Gastroesophageal sphincter (tissue), 4 donors: ENCODE measurements at regions not wholly inside any gene's neighbourhood (a gene's known extent, or its start where the extent isn't known, plus 50 kb on each side); places are given as distances from the start of the nearest gene placed in this dataset.

Experiments used
- ATAC-seq: fragments of 150-250 bp; one replicate; pipeline ENCODE4 v1.9.1; 2016; ENCODE audit warnings: mild to moderate bottlenecking, moderate library complexity
- H3K27ac ChIP-seq, 4 donors: fragments of 200-600 bp; sonication (generic) in 3 of 4; 1 replicate in 3 of 4; 2 replicates in 1 of 4; pipeline ENCODE4 v1.5.1; 2016 to 2019
- H3K27me3 ChIP-seq: fragments of 200-600 bp; sonication (generic); one replicate; pipeline ENCODE4 v1.5.1; 2019
- H3K36me3 ChIP-seq, 2 donors: fragments of 200-600 bp; sonication (generic); one replicate each; pipeline ENCODE4 v1.5.1; 2019; ENCODE audit warnings: control low read depth in 1 of 2
- H3K4me1 ChIP-seq, 3 donors: fragments of 200-600 bp; sonication (generic); 1 replicate in 2 of 3; 2 replicates in 1 of 3; pipeline ENCODE4 v1.5.1; 2016 to 2019; ENCODE audit warnings: control low read depth in 2 of 3
- H3K4me3 ChIP-seq, 2 donors: fragments of 200-600 bp; sonication (generic); one replicate each; pipeline ENCODE4 v1.5.1; 2019; ENCODE audit warnings: mild to moderate bottlenecking in 1 of 2, moderate library complexity in 1 of 2
- H3K9me3 ChIP-seq, 3 donors: fragments of 200-600 bp; sonication (generic); one replicate each; pipeline ENCODE4 v1.5.1; 2017 to 2019; ENCODE audit warnings: control low read depth in 2 of 3
- CTCF ChIP-seq, 4 experiments: fragments of 200-600 bp in 2 of 4; fragments of 450-650 bp in 2 of 4; sonication (generic) in 1 of 4; IDR thresholded peaks; one replicate each; pipeline ENCODE4 v1.5.1; 2017 to 2019; ENCODE audit warnings: antibody characterized with exemption in 4 of 4, mild to moderate bottlenecking in 2 of 4, moderate library complexity in 2 of 4
- EP300 ChIP-seq: sonication (generic); formaldehyde crosslinking; IDR thresholded peaks from one replicate; pipeline ENCODE4 v1.6.1; 2017; ENCODE audit warnings: antibody characterized with exemption, mild to moderate bottlenecking
- POLR2A ChIP-seq, 2 donors: fragments of 450-650 bp; IDR thresholded peaks; one replicate each; pipeline ENCODE4 v1.6.1; 2017; ENCODE audit warnings: antibody characterized with exemption in 2 of 2, mild to moderate bottlenecking in 2 of 2, moderate library complexity in 1 of 2
- POLR2AphosphoS5 ChIP-seq: sonication (generic); formaldehyde crosslinking; IDR thresholded peaks from one replicate; pipeline ENCODE4 v1.6.1; 2017; ENCODE audit warnings: antibody characterized with exemption
- WGBS, 2 donors: methylation state at CpG; one replicate each; pipeline ENCODE4 v1.1.5; 2018; ENCODE audit warnings: low coverage in 1 of 2; 5-methylcytosine and 5-hydroxymethylcytosine counted together

- 39 to 55% methylated on average over 5 of the region's 5 CpGs for WGBS, 2 donors
- TF ChIP-seq POLR2A (IDR thresholded peaks at IDR 0.05) (no peak), EP300 (no peak), CTCF (IDR thresholded peaks at IDR 0.05) (no peak), POLR2AphosphoS5 (no peak)
- H3K27ac ChIP-seq, result no peak overlapping the region
- H3K27me3 ChIP-seq, result no peaks in the 10 kb centered on the region
- no peak for ATAC-seq
- no peak overlapping the region for H3K4me3 ChIP-seq
- no peaks in the 10 kb centered on the region for H3K4me1 ChIP-seq
- H3K9me3 ChIP-seq, result no peaks in the 10 kb centered on the region
- no peaks in the 10 kb centered on the region for H3K36me3 ChIP-seq
These were observed 1037.2 kb downstream of the SQOR start for GRCh38 chr15:46672041-46672440.

GRCh38 chr15:46676233-46677206 lies 1040.8 kb upstream of the SEMA6D start:
- H3K4me3 ChIP-seq, result no peak overlapping the region
- H3K4me1 ChIP-seq, result no peaks in the 10 kb centered on the region
- no peaks in the 10 kb centered on the region for H3K36me3 ChIP-seq
- no peaks in the 10 kb centered on the region for H3K9me3 ChIP-seq
- no peak for TF ChIP-seq CTCF (IDR thresholded peaks at IDR 0.05)
- TF ChIP-seq EP300, result no peak
- no peak for ATAC-seq
- H3K27ac ChIP-seq, result no peak overlapping the region
- H3K27me3 ChIP-seq, result no peaks in the 10 kb centered on the region
- 82 to 87% methylated on average over 3 to 8 of the region's 9 CpGs for WGBS, 2 donors

- H3K27me3 ChIP-seq, result no peaks in the 10 kb centered on the region
- no peaks in the 10 kb centered on the region for H3K4me1 ChIP-seq
- WGBS, 2 donors, result 74 to 87% methylated on average over 4 to 6 of the region's 6 CpGs
- H3K4me3 ChIP-seq, result no peak overlapping the region
- no peaks in the 10 kb centered on the region for H3K9me3 ChIP-seq
- ATAC-seq, result no peak
- no peak overlapping the region for H3K27ac ChIP-seq
- no peaks in the 10 kb centered on the region for H3K36me3 ChIP-seq
- TF ChIP-seq POLR2AphosphoS5 (no peak), EP300 (no peak), CTCF (IDR thresholded peaks at IDR 0.05) (no peak), POLR2A (IDR thresholded peaks at IDR 0.05) (no peak)
These were observed 1039.8 kb upstream of the SEMA6D start for GRCh38 chr15:46677491-46677890.

GRCh38 chr15:46681901-46682300 lies 1035.4 kb upstream of the SEMA6D start:
- H3K36me3 ChIP-seq, result no peaks in the 10 kb centered on the region
- ATAC-seq, result no peak
- H3K27ac ChIP-seq, result no peak overlapping the region
- WGBS, 2 donors, result 63 to 89% methylated on average over 1 of the region's 1 CpG
- no peaks in the 10 kb centered on the region for H3K9me3 ChIP-seq
- H3K4me1 ChIP-seq, result no peaks in the 10 kb centered on the region
- no peak overlapping the region for H3K4me3 ChIP-seq
- TF ChIP-seq EP300 (no peak), CTCF (IDR thresholded peaks at IDR 0.05) (no peak)
- no peaks in the 10 kb centered on the region for H3K27me3 ChIP-seq
